Neural cell (in vitro differentiated cells): ENCODE measurements at regions not wholly inside any gene's neighbourhood (a gene's known extent, or its start where the extent isn't known, plus 50 kb on each side); places are given as distances from the start of the nearest gene placed in this dataset.

ENCODE experiments used
- EP300 ChIP-seq: fragments of 450-650 bp; conservative IDR thresholded peaks from 2 replicates; pipeline ENCODE4 v1.6.1; 2014; ENCODE audit warnings: antibody characterized with exemption, mild to moderate bottlenecking, moderate library complexity; ENCODE audit not compliant: poor library complexity, severe bottlenecking
- EZH2 ChIP-seq: fragments of 200-600, 300-800 bp; shearing (Covaris generic), sonication (generic); IDR thresholded peaks from 2 replicates; pipeline ENCODE4 v1.6.1; 2014; ENCODE audit warnings: antibody characterized with exemption, low read length, borderline replicate concordance, mild to moderate bottlenecking; ENCODE audit not compliant: insufficient read depth, poor library complexity, severe bottlenecking
- POLR2AphosphoS5 ChIP-seq: IDR thresholded peaks from 2 replicates; pipeline ENCODE4 v1.6.1; 2012
- TF ChIP-seq, protein P1 (sequence below): fragments of 450-650 bp; IDR thresholded peaks from 2 replicates; pipeline ENCODE4 v1.5.1; 2014; ENCODE audit warnings: antibody characterized with exemption, mild to moderate bottlenecking, moderate library complexity; ENCODE audit not compliant: poor library complexity, severe bottlenecking

DNA sequence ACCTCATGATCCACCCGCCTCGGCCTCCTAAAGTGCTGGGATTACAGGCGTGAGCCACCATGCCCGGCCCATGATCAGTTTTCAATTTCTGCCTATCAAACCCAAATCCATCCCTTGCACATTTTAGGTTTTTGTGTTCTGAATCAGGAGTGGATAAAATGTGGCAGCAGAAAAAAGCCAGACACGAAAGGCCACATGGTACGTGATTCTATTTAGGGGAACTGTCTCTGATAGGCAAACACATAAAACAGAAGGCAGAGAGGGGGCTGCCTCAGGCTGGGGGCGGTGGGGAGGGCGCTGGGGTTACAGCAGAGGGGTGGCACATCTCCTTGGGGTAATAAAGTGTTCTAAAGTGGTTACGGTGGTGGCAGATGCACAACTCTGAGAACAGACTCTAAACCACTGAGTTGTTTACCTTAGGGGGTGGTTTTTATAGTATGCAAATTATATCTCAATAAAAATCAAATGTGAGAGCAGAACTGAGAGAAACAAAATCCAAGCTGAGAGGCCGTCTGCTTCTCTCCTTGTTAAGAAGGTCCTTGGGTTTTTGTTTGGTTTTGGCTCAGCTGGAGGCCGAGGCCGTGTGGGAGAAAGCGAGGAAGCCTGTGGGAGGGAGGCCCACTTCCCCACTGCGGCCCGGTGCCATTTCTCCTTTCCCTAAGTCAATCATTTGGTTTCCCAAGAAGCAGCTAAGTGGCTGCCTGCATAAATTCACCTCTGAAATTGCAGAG, 78.0 kb downstream of the SOWAHC start:
- TF ChIP-seq, protein P1, sequence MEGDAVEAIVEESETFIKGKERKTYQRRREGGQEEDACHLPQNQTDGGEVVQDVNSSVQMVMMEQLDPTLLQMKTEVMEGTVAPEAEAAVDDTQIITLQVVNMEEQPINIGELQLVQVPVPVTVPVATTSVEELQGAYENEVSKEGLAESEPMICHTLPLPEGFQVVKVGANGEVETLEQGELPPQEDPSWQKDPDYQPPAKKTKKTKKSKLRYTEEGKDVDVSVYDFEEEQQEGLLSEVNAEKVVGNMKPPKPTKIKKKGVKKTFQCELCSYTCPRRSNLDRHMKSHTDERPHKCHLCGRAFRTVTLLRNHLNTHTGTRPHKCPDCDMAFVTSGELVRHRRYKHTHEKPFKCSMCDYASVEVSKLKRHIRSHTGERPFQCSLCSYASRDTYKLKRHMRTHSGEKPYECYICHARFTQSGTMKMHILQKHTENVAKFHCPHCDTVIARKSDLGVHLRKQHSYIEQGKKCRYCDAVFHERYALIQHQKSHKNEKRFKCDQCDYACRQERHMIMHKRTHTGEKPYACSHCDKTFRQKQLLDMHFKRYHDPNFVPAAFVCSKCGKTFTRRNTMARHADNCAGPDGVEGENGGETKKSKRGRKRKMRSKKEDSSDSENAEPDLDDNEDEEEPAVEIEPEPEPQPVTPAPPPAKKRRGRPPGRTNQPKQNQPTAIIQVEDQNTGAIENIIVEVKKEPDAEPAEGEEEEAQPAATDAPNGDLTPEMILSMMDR, result no peak
- TF ChIP-seq POLR2AphosphoS5 (no peak), EZH2 (no peak), EP300 (no peak)
